ENCODE measurements at regions not wholly inside any gene's neighbourhood (a gene's known extent, or its start where the extent isn't known, plus 50 kb on each side); places are given as distances from the start of the nearest gene placed in this dataset.

GRCh38 chr6:15995493-15995892 is 133.4 kb upstream of the MYLIP start:
- peaks cover 4% of the 10 kb centered on the region for H3K27me3 Mint-ChIP-seq
- H3K9me3 Mint-ChIP-seq, result no peaks in the 10 kb centered on the region
- no peak for DNase-seq (ENCODE audit: extremely low spot score, unreplicated experiment)
- peaks cover 23% of the 10 kb centered on the region for H3K4me1 Mint-ChIP-seq (ENCODE audit: unreplicated experiment)
- H3K27ac Mint-ChIP-seq, result no peak overlapping the region
- no peaks in the 10 kb centered on the region for H3K36me3 Mint-ChIP-seq
- no peak for TF ChIP-seq CTCF (conservative IDR thresholded peaks at IDR 0.05)
- H3K4me3 Mint-ChIP-seq, result no peak overlapping the region

GRCh38 chr6:15994814-15995459 is 133.9 kb upstream of the MYLIP start:
- Mint-ChIP-seq H3K36me3 (no peaks in the 10 kb centered on the region), H3K27ac (no peak overlapping the region)

GRCh38 chr6:15993716-15994228 is 135.1 kb upstream of the MYLIP start:
- H3K4me3 Mint-ChIP-seq, result no peak overlapping the region
- no peak for DNase-seq (ENCODE audit: extremely low spot score, unreplicated experiment)
- H3K4me1 Mint-ChIP-seq (ENCODE audit: unreplicated experiment), result peaks cover 23% of the 10 kb centered on the region
- peaks cover 4% of the 10 kb centered on the region for H3K27me3 Mint-ChIP-seq
- H3K9me3 Mint-ChIP-seq, result no peaks in the 10 kb centered on the region
- no peak overlapping the region for H3K27ac Mint-ChIP-seq
- no peaks in the 10 kb centered on the region for H3K36me3 Mint-ChIP-seq
- TF ChIP-seq CTCF (conservative IDR thresholded peaks at IDR 0.05), result no peak

More at GRCh38 chr6:15994814-15995459, 133.9 kb upstream of the MYLIP start:
- TF ChIP-seq CTCF (conservative IDR thresholded peaks at IDR 0.05), result no peak
- H3K4me3 Mint-ChIP-seq, result no peak overlapping the region
- no peak for DNase-seq (ENCODE audit: extremely low spot score, unreplicated experiment)
- no peaks in the 10 kb centered on the region for H3K9me3 Mint-ChIP-seq
- H3K27me3 Mint-ChIP-seq, result peaks cover 4% of the 10 kb centered on the region
- peaks cover 23% of the 10 kb centered on the region for H3K4me1 Mint-ChIP-seq (ENCODE audit: unreplicated experiment)

GRCh38 chr6:15990179-15990578 is 138.7 kb upstream of the MYLIP start:
- TF ChIP-seq CTCF (conservative IDR thresholded peaks at IDR 0.05), result no peak
- no peaks in the 10 kb centered on the region for H3K27me3 Mint-ChIP-seq

DNA sequence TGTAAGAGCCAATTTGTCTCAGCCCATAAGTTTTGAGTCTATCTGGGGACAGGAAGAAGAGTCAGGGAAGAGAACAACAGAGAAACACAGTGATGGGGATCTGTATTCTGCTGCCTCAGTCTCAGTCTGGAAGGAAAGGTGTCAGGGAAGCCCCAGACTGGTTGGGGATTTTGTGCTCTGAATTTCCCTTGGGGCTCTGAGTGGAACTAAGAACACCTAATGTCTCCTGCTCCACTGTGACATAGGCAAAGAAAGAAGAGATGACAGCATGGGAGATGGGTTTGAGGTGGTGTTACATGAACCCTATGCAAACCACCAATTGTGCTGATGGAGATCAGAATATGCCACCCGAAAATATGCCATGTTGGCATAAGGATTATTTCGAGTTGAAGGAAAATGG is 139.5 kb upstream of the MYLIP start:
- Mint-ChIP-seq H3K4me3 (no peak overlapping the region), H3K4me1 (ENCODE audit: unreplicated experiment) (peaks cover 10% of the 10 kb centered on the region)
- TF ChIP-seq CTCF (conservative IDR thresholded peaks at IDR 0.05), result no peak

More at GRCh38 chr6:15990179-15990578, 138.7 kb upstream of the MYLIP start:
- Mint-ChIP-seq H3K36me3 (no peaks in the 10 kb centered on the region), H3K4me3 (no peak overlapping the region), H3K9me3 (peaks cover 4% of the 10 kb centered on the region), H3K27ac (no peak overlapping the region), H3K4me1 (ENCODE audit: unreplicated experiment) (peaks cover 16% of the 10 kb centered on the region)
- no peak for DNase-seq (ENCODE audit: extremely low spot score, unreplicated experiment)

More for the DNA sequence above, 139.5 kb upstream of the MYLIP start:
- Mint-ChIP-seq H3K36me3 (no peaks in the 10 kb centered on the region), H3K27me3 (no peaks in the 10 kb centered on the region), H3K27ac (no peak overlapping the region), H3K9me3 (peaks cover 4% of the 10 kb centered on the region)
- DNase-seq (ENCODE audit: extremely low spot score, unreplicated experiment), result no peak
